ENCODE measurements at regions not wholly inside any gene's neighbourhood (a gene's known extent, or its start where the extent isn't known, plus 50 kb on each side); places are given as distances from the start of the nearest gene placed in this dataset.

- in situ Hi-C loops (cut with MboI; ENCODE audit: low sequenced_read_pairs) (no loop called here), dilution Hi-C loops (cut with HindIII; ENCODE audit: low sequenced_read_pairs, unreplicated experiment) (no loop called here), intact Hi-C loops (cut with micrococcal nuclease) (no loop called here)
- Histone ChIP-seq H2AK9ac (replicated peaks; ENCODE audit: low read depth, low read length, poor library complexity) (no peak overlapping the region), H2BK15ac (ENCODE audit: low read depth, low read length) (no peak overlapping the region), H4K20me1 (ENCODE audit: insufficient read depth, low read length) (no peaks in the 10 kb centered on the region), H3K36me3 (ENCODE audit: control insufficient read depth, insufficient read depth, low read length) (no peaks in the 10 kb centered on the region), H4K91ac (ENCODE audit: insufficient read depth, low read depth, low read length) (no peak overlapping the region), H2AFZ (replicated peaks; ENCODE audit: low read length, poor library complexity) (no peak overlapping the region), H3K27me3 (ENCODE audit: control insufficient read depth, insufficient read depth, low read length) (no peaks in the 10 kb centered on the region), H2BK20ac (ENCODE audit: low read depth, low read length) (no peak overlapping the region), H3K23ac (ENCODE audit: low read depth, low read length) (no peak overlapping the region), H2BK120ac (ENCODE audit: low read depth, low read length) (no peak overlapping the region), H2AK5ac (ENCODE audit: low read depth, low read length) (no peak overlapping the region), H3K9me1 (ENCODE audit: insufficient read depth, low read length) (no peaks in the 10 kb centered on the region), H3K56ac (ENCODE audit: extremely low read depth, insufficient read depth, low read length) (no peak overlapping the region), H4K5ac (ENCODE audit: low read depth, low read length) (no peak overlapping the region), H3K9me3 (ENCODE audit: control insufficient read depth, insufficient read depth, low read length) (no peaks in the 10 kb centered on the region), H3K27ac (ENCODE audit: insufficient read depth, low read length) (no peak overlapping the region), H2BK5ac (ENCODE audit: low read depth, low read length, poor library complexity, severe bottlenecking) (no peak overlapping the region), H3K4me1 (ENCODE audit: control insufficient read depth, insufficient read depth, low read length) (no peaks in the 10 kb centered on the region), H3K4me3 (ENCODE audit: insufficient read depth, low read depth, low read length) (no peak overlapping the region), H3K9ac (ENCODE audit: low read depth, low read length) (no peak overlapping the region), H3K4me2 (ENCODE audit: low read depth, low read length) (no peak overlapping the region), H3K4ac (ENCODE audit: low read depth, low read length) (no peak overlapping the region), H3K79me1 (ENCODE audit: low read depth in 1 of 2, low read length in 2 of 2) (no peaks in the 10 kb centered on the region), H4K8ac (ENCODE audit: low read depth in 2 of 2, low read length in 2 of 2) (no peak overlapping the region), H3K18ac (ENCODE audit: low read depth, low read length) (no peak overlapping the region), H3K14ac (replicated peaks; ENCODE audit: low read depth, low read length) (no peak overlapping the region)
- ATAC-seq (ENCODE audit: low read depth) (no peak), DNase-seq (no peak)
- TF ChIP-seq BHLHE40 (IDR thresholded peaks at IDR 0.05; ENCODE audit: low read depth, low read length) (no peak), RAD21 (IDR thresholded peaks at IDR 0.05; ENCODE audit: low read length) (no peak), SMC3 (IDR thresholded peaks at IDR 0.05; ENCODE audit: low read depth, low read length) (no peak), POLR2A (IDR thresholded peaks at IDR 0.05; ENCODE audit: low read depth, low read length) (no peak), CEBPB (IDR thresholded peaks at IDR 0.05; ENCODE audit: low read depth, low read length) (no peak), RFX5 (IDR thresholded peaks at IDR 0.05; ENCODE audit: low read depth, low read length) (no peak), CHD1 (IDR thresholded peaks at IDR 0.05; ENCODE audit: low read depth, low read length) (no peak), MXI1 (IDR thresholded peaks at IDR 0.05; ENCODE audit: borderline replicate concordance, low read depth, low read length) (no peak), MAFK (IDR thresholded peaks at IDR 0.05; ENCODE audit: low read depth, low read length) (no peak), NFE2L2 (IDR thresholded peaks at IDR 0.05; ENCODE audit: low read depth, low read length) (no peak)
- no CpG with 5 or more reads among the region's 1 CpG for WGBS, 2 experiments (ENCODE audit: extremely low coverage in 2 of 2, insufficient read length in 1 of 2)
- BruUV-seq (replicated peaks), result no TSS peak
- CTCF ChIA-PET, result no interaction called here
- POLR2A ChIA-PET (ENCODE audit: unreplicated experiment), result no interaction called here
Observed at GRCh38 chr11:79672786-79673185, 232.0 kb upstream of the TENM4 start.
